ENCODE measurements at regions not wholly inside any gene's neighbourhood (a gene's known extent, or its start where the extent isn't known, plus 50 kb on each side); places are given as distances from the start of the nearest gene placed in this dataset.
"Not testable (repeated sequence)": the region's sequence is repeated elsewhere in the genome, so short reads cannot be mapped to it uniquely, and the experiment has no call there.

DNA sequence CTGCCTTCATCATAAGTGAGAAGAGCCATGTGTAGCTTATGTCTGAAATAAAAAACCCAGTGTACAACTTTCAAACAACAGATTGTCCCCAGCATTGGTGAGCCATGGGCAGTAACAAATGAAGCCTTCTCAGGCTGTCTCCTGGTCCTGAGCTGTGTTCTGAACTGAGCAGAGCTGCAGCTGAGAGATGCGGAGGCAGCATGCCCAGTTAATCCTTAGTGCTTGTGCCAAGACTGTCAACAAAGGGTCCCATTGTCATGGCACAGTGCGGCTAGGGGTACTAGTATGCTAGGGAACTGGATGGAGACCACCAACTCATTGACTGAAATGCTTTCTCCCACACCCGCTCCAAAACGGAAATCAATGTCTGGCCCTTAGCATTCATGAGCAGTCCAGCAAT lies 154.3 kb downstream of the RMST start:
- DNase-seq (ENCODE audit: extremely low read depth in 1 of 11, low read depth in 9 of 11, low spot score in 4 of 11): no peak

- DNase-seq (ENCODE audit: extremely low read depth in 1 of 11, low read depth in 9 of 11, low spot score in 4 of 11): no peak
These were observed 166.4 kb downstream of the RMST start for GRCh38 chr12:97628962-97629361.

DNA sequence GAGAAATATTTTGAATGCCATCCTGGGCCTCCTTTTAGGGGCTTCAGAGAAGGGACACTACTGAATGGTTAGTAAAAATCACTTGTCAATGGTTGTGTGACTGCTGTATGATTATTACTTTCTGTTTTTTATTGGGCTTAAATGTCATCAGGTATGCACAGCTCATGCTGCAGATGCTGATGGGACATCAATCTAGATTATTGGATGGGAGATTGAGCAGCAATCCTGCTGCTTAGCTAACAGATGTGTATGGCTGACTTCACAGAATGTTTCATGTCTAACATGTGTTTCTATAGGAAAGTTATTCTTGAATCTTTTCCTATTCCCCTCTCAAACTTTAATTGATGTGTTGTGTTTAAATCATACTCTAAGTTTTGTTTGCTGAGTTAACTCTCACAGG lies 166.8 kb downstream of the RMST start:
- no peak for DNase-seq (ENCODE audit: extremely low read depth in 1 of 11, low read depth in 9 of 11, low spot score in 4 of 11)

DNA sequence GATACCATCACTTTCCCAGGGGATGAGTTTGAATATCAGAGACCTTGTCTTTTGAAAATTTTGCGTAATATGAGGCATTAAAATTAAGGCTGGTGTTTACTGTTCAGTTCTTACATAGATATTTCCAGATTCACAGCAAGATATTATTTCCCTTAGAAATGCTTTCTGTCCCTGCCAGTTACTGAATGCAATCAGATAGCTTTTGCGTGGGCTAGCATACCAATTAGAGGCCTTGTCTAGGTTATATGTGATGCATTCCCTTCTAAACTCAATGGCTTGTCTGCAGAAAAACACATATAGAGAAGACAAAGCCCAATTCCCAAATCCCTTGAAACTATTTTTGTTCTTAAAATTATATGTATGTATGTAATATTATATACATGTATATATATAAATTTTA lies 167.8 kb downstream of the RMST start:
- DNase-seq (ENCODE audit: extremely low read depth in 1 of 11, low read depth in 9 of 11, low spot score in 4 of 11): no peak

GRCh38 chr12:97630875-97631274 lies 168.3 kb downstream of the RMST start:
- no peak for DNase-seq (ENCODE audit: extremely low read depth in 1 of 11, low read depth in 9 of 11, low spot score in 4 of 11)

- peak in 1 of 11 donors; percentile 18 for DNase-seq (ENCODE audit: extremely low read depth in 1 of 11, low read depth in 9 of 11, low spot score in 4 of 11)
These were observed 175.2 kb downstream of the RMST start for GRCh38 chr12:97637770-97638169.

DNA sequence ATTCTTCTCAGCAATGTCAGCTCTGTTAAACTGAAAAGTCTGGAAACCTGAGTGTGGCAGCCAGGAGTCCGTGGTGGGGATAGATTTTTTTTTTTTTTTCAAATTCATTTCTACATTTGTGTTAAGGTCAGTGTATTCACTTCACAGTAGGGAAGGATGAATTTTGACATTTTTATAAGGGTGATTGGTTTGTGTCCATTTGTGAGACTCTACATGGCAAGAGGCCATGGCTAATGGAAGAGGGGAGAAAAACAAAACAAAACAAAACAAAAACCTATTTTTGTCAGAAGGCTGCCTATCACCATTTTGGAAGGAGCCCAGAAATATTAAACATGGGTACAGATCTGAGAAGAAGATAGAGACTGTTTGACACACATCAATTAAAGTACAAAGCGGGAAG lies 176.1 kb downstream of the RMST start:
- no peak for DNase-seq (ENCODE audit: extremely low read depth in 1 of 11, low read depth in 9 of 11, low spot score in 4 of 11)

DNA sequence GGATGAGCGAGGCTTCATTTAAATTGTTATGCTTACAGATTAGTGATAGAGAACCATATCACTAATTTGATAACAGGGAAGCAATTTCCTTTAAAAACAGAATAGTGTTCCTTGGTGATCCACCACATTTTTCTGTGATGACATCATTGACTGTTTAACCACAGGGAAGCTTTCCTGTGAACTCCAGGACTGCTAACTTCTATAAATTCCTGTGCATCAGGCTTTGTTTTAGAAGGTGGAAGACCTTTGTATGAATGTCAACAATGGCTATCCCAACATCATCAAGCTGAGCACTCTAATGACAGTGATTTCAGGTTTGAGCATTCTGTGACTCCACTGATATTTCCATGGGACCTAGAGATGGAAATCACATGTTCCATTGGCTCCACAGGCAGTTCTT lies 177.1 kb downstream of the RMST start:
- DNase-seq (ENCODE audit: extremely low read depth in 1 of 11, low read depth in 9 of 11, low spot score in 4 of 11): no peak

- DNase-seq (ENCODE audit: extremely low read depth in 1 of 11, low read depth in 9 of 11, low spot score in 4 of 11): no peak
These were observed 178.2 kb downstream of the RMST start for GRCh38 chr12:97640826-97641225.

DNA sequence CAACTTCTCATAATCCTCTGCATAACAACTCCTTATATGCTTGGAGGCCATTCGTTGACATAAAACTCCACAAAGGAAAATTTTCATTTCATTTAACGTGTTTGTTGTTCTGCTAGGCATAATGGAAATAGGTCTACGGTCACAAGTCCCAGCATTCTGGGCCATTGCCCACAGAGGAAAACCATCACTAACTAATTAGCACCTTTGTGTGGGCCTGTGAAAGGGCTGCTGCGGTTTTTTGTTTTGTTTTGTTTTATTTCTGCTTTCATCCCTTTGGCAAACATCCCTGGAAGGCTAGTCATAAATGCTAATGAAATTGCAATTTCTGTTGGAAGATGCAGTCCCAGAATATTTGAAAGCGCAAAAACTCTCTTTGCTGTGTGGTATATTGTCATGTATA lies 180.3 kb downstream of the RMST start:
- DNase-seq (ENCODE audit: extremely low read depth in 1 of 11, low read depth in 9 of 11, low spot score in 4 of 11): no peak

- DNase-seq (ENCODE audit: extremely low read depth in 1 of 11, low read depth in 9 of 11, low spot score in 4 of 11): peak in 9 of 11 donors; percentile 16 to 48 (median 37)
These were observed 181.3 kb downstream of the RMST start for GRCh38 chr12:97643924-97644323.

- no peak for DNase-seq (ENCODE audit: extremely low read depth in 1 of 11, low read depth in 9 of 11, low spot score in 4 of 11)
These were observed 183.1 kb downstream of the RMST start for GRCh38 chr12:97645726-97646125.

DNA sequence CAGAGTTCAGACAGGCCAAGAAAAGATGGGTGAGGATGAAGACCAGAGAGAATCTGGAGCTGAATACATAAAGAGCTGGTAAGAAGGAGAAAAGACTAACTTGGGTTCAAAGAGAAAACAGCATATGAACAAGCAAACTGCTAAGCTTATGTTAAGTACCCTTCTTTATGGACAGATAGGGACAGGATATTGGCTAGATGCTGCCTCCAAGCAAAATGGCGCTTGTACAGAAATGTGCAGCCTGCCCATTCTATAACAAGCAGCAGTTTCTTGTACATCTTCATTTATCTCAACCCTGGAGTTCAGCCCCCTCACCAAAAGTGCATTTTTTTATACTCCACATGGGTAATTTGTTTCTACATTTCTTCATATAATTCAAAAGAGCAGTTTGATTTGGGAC lies 184.5 kb downstream of the RMST start:
- DNase-seq (ENCODE audit: extremely low read depth in 1 of 11, low read depth in 9 of 11, low spot score in 4 of 11): no peak

GRCh38 chr12:97650242-97650641 lies 187.6 kb downstream of the RMST start:
- no peak for DNase-seq (ENCODE audit: extremely low read depth in 1 of 11, low read depth in 9 of 11, low spot score in 4 of 11)

GRCh38 chr12:97656548-97656947 lies 193.9 kb downstream of the RMST start:
- DNase-seq (ENCODE audit: extremely low read depth in 1 of 11, low read depth in 9 of 11, low spot score in 4 of 11): not testable (repeated sequence)

DNA sequence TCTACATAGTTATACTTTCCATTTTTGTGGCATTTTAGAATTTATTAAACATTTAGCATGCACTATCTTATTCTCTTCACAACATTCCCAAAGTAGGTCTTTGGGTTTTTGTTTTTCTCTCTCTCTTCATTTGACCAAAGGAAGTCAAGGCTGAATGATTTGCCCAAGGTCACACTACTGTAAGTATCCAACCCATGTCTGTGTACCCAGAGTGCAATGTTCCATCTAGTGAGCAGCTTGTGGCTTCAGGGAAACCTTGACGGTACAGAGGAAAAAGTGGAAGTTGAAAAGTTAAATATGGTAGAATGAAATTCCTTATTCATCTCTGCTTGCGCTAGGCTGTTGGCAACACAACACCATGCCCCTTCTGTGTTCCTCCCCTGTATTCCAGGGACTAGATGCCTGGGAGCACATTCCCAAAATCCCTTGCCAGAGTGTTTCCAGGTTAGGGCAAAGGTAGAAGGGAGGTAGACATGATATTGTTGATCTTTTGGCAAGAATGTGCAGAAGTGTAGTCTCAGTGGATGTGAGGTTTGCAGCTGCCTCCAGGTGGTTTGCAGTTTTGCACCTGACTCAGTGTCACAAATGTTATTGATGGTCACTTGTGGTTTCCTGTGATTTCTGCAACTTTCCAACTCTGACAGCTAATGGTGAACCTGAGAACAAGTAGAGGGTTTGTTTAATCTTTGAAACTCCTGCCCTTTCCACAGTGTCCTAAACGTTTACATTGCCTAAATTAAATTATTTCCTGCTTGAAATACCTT lies 196.7 kb downstream of the RMST start:
- no peak for DNase-seq (ENCODE audit: extremely low read depth in 1 of 11, low read depth in 9 of 11, low spot score in 4 of 11)

- DNase-seq (ENCODE audit: extremely low read depth in 1 of 11, low read depth in 9 of 11, low spot score in 4 of 11): no peak
These were observed 203.7 kb downstream of the RMST start for GRCh38 chr12:97666263-97666662.

DNA sequence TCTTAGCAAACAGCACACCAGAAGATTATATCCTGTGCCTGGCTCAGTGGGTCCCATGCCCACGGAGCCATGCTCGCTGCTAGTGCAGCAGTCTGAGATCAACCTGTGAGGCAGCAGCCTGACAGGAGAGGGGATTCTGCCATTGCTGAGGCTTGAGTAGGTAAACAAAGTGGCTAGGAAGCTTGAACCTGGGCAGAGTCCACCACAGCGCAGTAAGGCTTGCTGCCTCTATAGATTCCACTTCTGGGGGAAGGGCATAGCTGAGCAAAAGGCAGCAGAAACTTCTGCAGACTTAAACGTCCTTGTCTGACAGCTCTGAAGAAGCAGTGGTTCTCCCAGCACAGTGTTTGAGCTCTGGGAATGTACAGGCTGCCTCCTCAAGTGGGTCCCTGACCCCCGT lies 210.3 kb downstream of the RMST start:
- DNase-seq (ENCODE audit: extremely low read depth in 1 of 11, low read depth in 9 of 11, low spot score in 4 of 11): no peak

DNA sequence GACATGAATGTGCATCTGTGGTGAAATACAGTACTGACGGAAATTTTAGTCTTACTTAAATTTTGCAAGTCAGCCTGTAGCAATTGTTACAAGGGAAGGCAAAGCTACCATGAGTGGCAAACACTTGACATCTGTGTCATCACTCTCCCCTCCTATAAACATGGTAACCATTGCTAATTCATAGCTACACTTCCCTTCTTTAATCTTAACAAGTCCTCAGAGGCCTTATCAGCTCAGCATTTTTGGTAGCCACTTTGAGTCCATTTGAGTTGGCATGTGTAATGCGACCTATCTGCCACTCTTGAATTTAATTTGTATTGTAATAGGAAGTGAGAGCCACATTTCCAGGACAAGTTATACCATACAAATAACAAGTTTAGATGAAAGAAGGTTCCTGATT lies 218.1 kb downstream of the RMST start:
- no peak for DNase-seq (ENCODE audit: extremely low read depth in 1 of 11, low read depth in 9 of 11, low spot score in 4 of 11)

DNA sequence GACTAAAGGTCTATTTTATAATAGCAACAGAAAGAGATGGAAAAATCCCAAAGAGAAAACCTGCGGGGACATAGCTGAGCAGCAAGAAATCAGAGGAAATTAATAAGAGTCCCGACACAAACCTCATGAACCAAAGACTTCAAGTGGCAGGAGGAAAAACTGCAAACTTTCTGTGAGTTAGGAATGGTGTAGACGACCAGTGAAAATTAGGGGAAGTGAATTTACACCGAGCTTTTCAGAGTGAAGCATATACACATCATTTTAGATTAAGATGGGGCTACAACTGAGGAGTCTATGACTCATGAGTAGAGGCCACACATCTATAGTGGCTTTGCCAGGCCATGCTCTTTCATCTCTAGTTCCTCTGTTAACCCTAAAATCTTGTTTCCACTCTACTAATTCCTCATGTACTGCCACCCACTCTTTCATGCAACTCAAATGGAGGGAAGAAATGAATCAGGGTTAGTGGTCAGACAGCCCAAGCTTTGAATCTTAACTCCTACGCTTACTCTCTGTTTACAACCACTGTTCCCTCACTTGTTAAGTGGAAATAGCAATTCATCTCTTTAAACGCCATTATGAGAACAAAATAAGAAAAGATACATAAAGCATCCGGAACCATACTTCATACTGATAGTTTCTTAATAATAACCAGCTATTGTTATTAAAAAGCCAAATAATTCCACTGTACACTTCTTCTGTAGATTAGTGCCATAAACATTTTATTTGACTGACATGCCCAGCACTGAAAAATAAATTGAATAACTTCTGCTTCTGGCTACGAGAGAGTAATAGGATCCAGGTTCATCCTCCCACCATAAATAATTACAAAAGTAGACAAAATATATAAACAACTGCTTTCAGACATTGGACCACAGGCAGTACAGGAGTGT lies 219.3 kb downstream of the RMST start:
- DNase-seq (ENCODE audit: extremely low read depth in 1 of 11, low read depth in 9 of 11, low spot score in 4 of 11): no peak
